ENCODE measurements at regions not wholly inside any gene's neighbourhood (a gene's known extent, or its start where the extent isn't known, plus 50 kb on each side); places are given as distances from the start of the nearest gene placed in this dataset.

DNA sequence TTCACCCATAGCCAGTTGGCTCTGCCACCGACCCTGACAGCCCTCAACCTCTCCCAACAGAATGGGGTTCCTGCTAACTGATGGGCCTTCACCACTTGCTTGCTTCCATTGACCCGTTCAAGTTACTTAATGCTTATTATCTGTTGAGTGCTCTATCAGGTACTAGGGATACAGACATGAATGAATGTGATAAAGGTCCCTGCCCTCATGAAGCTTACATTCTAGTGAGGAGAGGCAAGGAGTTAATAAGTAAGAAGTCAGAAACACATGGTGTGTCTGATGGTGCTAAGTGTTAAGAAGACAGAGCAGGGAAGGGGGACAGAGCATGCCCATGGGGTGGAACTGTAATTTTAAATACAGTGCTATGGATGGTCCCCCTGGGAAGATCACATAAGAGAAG, 107.5 kb upstream of the JUN start:
- ChIA-PET POLR2A (no interaction called here), CTCF (no interaction called here)
- no peak for ATAC-seq
- in situ Hi-C loops (cut with HindIII; ENCODE audit: low pct_unique_long_range_greater_than_20kb, low sequenced_read_pairs) (no loop called here), intact Hi-C loops (cut with micrococcal nuclease; ENCODE audit: unreplicated experiment) (no loop called here)
- no peaks in the 10 kb centered on the region for H3K27me3 ChIP-seq (ENCODE audit: control insufficient read depth, insufficient read depth, low read length)
- H3K27ac ChIP-seq (ENCODE audit: low read length): peak overlapping the region; percentile 60
- TF ChIP-seq, protein P1, sequence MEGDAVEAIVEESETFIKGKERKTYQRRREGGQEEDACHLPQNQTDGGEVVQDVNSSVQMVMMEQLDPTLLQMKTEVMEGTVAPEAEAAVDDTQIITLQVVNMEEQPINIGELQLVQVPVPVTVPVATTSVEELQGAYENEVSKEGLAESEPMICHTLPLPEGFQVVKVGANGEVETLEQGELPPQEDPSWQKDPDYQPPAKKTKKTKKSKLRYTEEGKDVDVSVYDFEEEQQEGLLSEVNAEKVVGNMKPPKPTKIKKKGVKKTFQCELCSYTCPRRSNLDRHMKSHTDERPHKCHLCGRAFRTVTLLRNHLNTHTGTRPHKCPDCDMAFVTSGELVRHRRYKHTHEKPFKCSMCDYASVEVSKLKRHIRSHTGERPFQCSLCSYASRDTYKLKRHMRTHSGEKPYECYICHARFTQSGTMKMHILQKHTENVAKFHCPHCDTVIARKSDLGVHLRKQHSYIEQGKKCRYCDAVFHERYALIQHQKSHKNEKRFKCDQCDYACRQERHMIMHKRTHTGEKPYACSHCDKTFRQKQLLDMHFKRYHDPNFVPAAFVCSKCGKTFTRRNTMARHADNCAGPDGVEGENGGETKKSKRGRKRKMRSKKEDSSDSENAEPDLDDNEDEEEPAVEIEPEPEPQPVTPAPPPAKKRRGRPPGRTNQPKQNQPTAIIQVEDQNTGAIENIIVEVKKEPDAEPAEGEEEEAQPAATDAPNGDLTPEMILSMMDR (IDR thresholded peaks at IDR 0.05): no peak
- TF ChIP-seq, protein P2, sequence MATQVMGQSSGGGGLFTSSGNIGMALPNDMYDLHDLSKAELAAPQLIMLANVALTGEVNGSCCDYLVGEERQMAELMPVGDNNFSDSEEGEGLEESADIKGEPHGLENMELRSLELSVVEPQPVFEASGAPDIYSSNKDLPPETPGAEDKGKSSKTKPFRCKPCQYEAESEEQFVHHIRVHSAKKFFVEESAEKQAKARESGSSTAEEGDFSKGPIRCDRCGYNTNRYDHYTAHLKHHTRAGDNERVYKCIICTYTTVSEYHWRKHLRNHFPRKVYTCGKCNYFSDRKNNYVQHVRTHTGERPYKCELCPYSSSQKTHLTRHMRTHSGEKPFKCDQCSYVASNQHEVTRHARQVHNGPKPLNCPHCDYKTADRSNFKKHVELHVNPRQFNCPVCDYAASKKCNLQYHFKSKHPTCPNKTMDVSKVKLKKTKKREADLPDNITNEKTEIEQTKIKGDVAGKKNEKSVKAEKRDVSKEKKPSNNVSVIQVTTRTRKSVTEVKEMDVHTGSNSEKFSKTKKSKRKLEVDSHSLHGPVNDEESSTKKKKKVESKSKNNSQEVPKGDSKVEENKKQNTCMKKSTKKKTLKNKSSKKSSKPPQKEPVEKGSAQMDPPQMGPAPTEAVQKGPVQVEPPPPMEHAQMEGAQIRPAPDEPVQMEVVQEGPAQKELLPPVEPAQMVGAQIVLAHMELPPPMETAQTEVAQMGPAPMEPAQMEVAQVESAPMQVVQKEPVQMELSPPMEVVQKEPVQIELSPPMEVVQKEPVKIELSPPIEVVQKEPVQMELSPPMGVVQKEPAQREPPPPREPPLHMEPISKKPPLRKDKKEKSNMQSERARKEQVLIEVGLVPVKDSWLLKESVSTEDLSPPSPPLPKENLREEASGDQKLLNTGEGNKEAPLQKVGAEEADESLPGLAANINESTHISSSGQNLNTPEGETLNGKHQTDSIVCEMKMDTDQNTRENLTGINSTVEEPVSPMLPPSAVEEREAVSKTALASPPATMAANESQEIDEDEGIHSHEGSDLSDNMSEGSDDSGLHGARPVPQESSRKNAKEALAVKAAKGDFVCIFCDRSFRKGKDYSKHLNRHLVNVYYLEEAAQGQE (IDR thresholded peaks at IDR 0.05; ENCODE audit: insufficient read depth in 1 of 2, low read depth in 2 of 2, low read length in 1 of 2): no peak
- TF ChIP-seq SIN3A (IDR thresholded peaks at IDR 0.05; ENCODE audit: borderline replicate concordance, insufficient read depth, low read depth, low read length) (no peak), TCF7L2 (IDR thresholded peaks at IDR 0.05; ENCODE audit: low read depth, low read length) (no peak), POLR2AphosphoS5 (IDR thresholded peaks at IDR 0.05; ENCODE audit: low read depth, low read length) (no peak)
- no peak overlapping the region for H3K4me3 ChIP-seq (ENCODE audit: low read depth in 2 of 2, low read length in 2 of 2)
- no peaks in the 10 kb centered on the region for H3K36me3 ChIP-seq (ENCODE audit: control insufficient read depth, insufficient read depth, low read length)
- H3K4me1 ChIP-seq (ENCODE audit: control insufficient read depth, insufficient read depth, low read length): peaks cover 3% of the 10 kb centered on the region
- H3K9me3 ChIP-seq (ENCODE audit: control insufficient read depth, insufficient read depth, low read depth, low read length): no peaks in the 10 kb centered on the region; the same call in 1 of the 2 replicates
- no peak for DNase-seq (ENCODE audit: low read depth, low spot score)
- no TSS peak for BruUV-seq (replicated peaks)

DNA sequence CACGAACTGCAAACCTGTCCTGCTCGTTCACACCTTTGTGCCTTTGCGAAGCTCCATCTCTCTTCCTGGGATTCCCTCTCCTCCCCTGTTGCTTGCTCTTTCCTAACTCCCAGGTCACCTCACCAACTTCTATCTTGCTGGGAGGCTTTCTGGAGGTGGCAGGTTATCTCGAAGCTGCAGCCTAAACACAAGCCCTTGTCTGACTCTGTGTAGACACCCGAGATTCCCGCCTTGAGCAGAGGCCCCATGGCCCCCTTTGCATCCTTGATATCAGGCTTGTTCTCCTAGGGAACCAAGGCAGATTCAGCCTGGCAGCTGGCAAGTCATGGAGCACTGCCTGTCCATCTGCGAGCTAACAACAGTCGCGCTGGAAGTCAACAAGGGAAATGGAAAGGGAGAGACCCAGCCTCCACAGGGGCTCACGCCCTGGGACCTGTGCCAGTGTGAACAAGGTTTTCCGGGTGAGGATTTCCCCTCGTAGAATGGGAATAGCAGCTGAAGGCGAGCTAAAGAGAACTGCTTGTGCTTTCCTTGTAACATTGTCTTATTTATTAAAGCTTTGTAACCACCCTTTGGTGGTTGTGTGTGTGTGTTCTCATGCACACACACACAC, 109.5 kb upstream of the JUN start:
- TF ChIP-seq, protein P1 (IDR thresholded peaks at IDR 0.05): no peak
- TF ChIP-seq, protein P2 (IDR thresholded peaks at IDR 0.05; ENCODE audit: insufficient read depth in 1 of 2, low read depth in 2 of 2, low read length in 1 of 2): no peak
- TF ChIP-seq SIN3A (IDR thresholded peaks at IDR 0.05; ENCODE audit: borderline replicate concordance, insufficient read depth, low read depth, low read length): no peak
- TF ChIP-seq POLR2AphosphoS5 (IDR thresholded peaks at IDR 0.05; ENCODE audit: low read depth, low read length): no peak
- no peak for TF ChIP-seq TCF7L2 (IDR thresholded peaks at IDR 0.05; ENCODE audit: low read depth, low read length)
- CTCF ChIA-PET: no interaction called here
- Histone ChIP-seq H3K27ac (ENCODE audit: low read length) (peak overlapping the region; percentile 50; the same call in 1 of the 2 replicates), H3K4me1 (ENCODE audit: control insufficient read depth, insufficient read depth, low read length) (no peaks in the 10 kb centered on the region), H3K27me3 (ENCODE audit: control insufficient read depth, insufficient read depth, low read length) (no peaks in the 10 kb centered on the region), H3K36me3 (ENCODE audit: control insufficient read depth, insufficient read depth, low read length) (no peaks in the 10 kb centered on the region), H3K4me3 (ENCODE audit: low read depth in 2 of 2, low read length in 2 of 2) (no peak overlapping the region), H3K9me3 (ENCODE audit: control insufficient read depth, insufficient read depth, low read depth, low read length) (no peaks in the 10 kb centered on the region; the same call in 1 of the 2 replicates)
- no TSS peak for BruUV-seq (replicated peaks)
- POLR2A ChIA-PET: no interaction called here
- in situ Hi-C loops (cut with HindIII; ENCODE audit: low pct_unique_long_range_greater_than_20kb, low sequenced_read_pairs) (no loop called here), intact Hi-C loops (cut with micrococcal nuclease; ENCODE audit: unreplicated experiment) (no loop called here)
- ATAC-seq (0 out of 2 replicates have a peak, but pooled peaks have one; percentile 40), DNase-seq (ENCODE audit: low read depth, low spot score) (no peak)
